ENCODE measurements at regions not wholly inside any gene's neighbourhood (a gene's known extent, or its start where the extent isn't known, plus 50 kb on each side); places are given as distances from the start of the nearest gene placed in this dataset.
"Not testable (repeated sequence)": the region's sequence is repeated elsewhere in the genome, so short reads cannot be mapped to it uniquely, and the experiment has no call there.

DNA sequence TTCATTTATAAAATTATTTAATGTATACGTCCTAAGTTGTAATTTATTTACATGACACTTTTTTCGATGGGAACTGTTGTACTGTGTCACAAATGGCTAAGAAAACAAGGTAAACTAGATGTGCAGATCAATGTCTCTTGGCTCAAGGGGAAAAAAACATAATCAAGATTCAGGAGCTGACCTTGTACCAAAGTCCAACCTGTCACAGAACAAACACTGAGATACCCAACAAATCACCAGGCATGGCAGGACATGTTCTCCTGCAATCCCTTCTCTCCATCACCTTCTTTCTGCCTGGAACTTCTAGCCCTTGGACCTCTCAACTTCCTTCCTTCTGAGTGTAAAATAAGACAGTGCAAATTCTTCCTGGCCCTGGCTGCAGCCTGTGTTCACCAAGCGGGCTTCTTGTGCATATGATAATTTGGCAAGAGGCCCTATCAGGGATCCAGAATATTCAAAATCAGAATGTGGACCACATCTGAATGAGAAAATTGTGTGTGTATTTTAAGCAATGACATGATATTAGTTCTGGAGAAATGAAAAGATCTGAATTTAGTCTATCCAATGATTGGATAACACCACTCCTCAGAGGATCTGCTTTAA is 445.9 kb downstream of the ZNF536 start:
- intact Hi-C loops (cut with DNase I), result no loop called here
- no peak for DNase-seq (ENCODE audit: low spot score)

- intact Hi-C loops (cut with DNase I), result no loop called here
- no peak for DNase-seq (ENCODE audit: low spot score)
Measured at GRCh38 chr19:30817197-30817596, 445.0 kb downstream of the ZNF536 start.

- no peak for DNase-seq (ENCODE audit: low spot score)
- intact Hi-C loops (cut with DNase I), result no loop called here
Measured at GRCh38 chr19:30815889-30816580, 443.9 kb downstream of the ZNF536 start.

DNA sequence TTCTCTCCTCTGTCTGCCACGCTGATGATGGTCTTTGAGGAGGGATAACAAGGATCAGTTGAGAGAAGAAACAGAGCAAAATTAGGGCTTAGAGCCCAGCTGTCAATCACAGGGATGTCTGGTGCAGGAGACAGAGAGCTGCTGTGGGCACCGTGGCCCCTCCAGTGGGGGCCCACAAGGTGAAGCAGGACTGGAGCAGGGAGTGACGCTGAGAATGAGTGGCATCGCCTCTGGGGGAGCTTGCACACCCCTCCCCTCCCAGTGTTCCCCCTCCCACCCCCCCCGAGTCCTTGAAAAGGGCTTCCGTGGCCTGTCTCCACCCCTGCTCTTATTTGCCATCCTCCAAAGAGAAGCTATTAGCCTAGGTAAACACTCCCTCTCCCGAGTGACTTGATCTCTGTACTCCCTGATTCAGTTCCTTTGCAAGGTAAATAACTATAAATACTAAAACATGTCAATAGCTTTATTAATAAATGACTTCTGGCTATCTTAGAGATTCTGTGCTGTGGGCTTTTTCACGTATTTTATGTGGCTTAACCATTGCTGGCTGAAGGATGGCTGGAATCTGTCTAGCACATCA is 440.0 kb downstream of the ZNF536 start:
- intact Hi-C loops (cut with DNase I), result no loop called here
- DNase-seq (ENCODE audit: low spot score), result no peak

DNA sequence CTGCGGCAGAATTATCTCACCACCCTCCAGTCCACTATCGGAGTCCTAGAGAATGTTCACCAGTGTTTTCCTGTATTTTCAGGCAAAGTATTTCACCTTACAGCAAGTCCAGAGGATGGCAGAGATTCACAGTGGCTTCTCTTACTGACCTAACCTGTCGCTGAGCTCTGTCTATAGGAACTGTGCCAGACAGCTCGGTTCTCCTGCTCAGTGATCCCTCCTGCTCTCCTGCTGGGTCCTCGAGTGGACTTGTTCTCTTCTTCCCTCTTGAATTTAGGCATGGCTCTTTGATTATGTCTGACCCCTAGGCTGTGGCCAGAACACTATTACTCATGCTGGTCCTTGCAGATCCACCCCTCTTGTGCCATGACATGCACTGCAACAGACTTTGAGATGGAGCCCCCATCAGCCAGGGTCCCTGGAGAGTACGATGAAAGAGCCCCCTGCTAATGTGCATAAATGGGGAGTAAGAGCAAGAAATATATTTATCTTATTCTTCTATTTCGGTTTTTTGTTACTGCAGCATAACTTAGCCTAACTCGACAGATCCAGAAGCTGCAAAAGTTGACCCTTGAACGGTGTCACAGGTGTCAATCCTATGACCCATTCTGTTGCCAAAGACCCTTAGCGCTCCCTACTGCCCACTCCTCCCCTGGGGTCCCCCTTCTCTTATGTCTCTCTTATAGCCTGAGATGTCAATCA is 439.4 kb downstream of the ZNF536 start:
- intact Hi-C loops (cut with DNase I), result no loop called here
- DNase-seq (ENCODE audit: low spot score), result no peak

DNA sequence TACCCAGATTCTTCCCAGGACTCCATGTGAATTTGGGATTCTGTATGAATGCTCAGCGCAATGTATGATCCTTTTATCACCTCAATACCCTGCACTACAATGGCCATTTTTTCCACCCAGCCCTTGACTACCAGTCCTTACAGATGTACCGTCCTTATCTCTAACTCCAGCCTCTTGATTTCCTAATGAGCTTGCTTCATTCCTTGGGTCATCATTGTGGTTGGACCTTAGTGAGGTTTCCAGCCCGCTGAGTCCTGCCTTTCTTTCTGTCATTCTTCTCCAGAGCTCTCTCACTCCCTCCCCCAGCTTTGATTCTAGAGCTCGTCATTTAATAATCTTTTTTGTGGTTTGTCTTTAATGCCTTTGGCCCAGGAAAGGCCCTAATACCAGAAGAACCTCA is 438.5 kb downstream of the ZNF536 start:
- intact Hi-C loops (cut with DNase I), result no loop called here
- no peak for DNase-seq (ENCODE audit: low spot score)

- no peak for DNase-seq (ENCODE audit: low spot score)
Measured at GRCh38 chr19:30807278-30807677, 435.1 kb downstream of the ZNF536 start.

DNA sequence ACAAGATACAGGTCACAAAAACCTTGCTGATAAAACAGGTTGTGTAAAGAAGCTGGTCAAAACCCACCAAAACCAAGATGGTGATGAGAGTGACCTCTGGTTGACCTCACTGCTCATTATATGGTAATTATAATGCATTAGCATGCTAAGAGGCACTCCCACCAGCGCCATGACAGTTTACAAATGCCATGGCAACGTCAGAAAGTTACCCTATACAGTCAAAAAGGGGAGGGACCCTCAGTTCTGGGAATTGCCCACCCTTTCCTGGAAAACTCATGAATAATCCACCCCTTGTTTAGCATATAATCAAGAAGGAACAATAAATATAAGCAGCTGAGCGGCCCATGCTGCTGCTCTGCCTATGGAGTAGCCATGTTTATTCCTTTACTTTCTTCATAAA is 434.1 kb downstream of the ZNF536 start:
- DNase-seq (ENCODE audit: low spot score), result no peak
- intact Hi-C loops (cut with DNase I), result loop anchor here in 1 of 2 donors (10.0 kb wide), 1 partner anchor 568 kb away; no protein-coding TSS in a partner anchor

More at GRCh38 chr19:30807278-30807677, 435.1 kb downstream of the ZNF536 start:
- intact Hi-C loops (cut with DNase I), result loop anchor here in 1 of 2 donors (10.0 kb wide), 1 partner anchor 568 kb away; no protein-coding TSS in a partner anchor

DNA sequence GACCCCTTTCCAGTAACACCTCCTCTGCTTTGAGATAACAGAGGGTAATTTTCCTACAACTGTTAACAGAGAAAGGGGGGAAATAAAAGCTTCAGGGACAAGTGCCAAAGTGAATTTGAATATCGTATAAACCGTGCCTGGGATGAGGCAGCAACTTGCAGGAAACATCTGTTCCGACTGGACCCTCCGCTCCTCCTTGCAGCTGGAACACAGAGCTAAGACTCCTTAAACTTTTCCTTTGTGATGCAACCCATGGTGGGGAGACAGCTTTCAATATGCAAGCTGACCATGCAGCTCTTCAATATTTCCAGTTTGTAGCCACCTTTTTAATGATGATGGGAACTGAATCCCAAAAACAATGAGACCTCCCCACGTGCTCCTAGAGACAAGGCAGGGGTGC is 432.6 kb downstream of the ZNF536 start:
- DNase-seq (ENCODE audit: low spot score), result no peak
- intact Hi-C loops (cut with DNase I), result loop anchor here in 1 of 2 donors (10.0 kb wide), 1 partner anchor 570 kb away; no protein-coding TSS in a partner anchor

DNA sequence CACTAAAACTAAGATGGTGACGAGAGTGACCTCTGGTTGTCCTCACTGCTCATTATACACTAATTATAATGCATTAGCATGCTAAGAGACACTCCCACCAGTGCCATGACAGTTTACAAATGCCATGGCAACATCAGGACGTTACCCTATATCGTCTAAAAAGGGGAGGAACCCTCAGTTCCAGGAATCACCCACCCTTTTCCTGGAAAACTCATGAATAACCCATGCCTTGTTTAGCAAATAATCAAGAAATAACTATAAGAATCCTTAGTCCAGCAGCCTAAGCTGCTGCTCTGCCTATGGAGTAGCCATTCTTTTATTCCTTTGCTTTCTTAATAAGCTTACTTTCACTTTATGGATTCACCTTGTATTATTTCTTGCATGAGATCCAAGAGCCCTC is 432.1 kb downstream of the ZNF536 start:
- not testable (repeated sequence) for DNase-seq (ENCODE audit: low spot score)
- intact Hi-C loops (cut with DNase I), result loop anchor here in 1 of 2 donors (10.0 kb wide), 1 partner anchor 570 kb away; no protein-coding TSS in a partner anchor

- intact Hi-C loops (cut with DNase I), result loop anchor here in 1 of 2 donors (10.0 kb wide), 1 partner anchor 572 kb away; no protein-coding TSS in a partner anchor
- DNase-seq (ENCODE audit: low spot score), result no peak
Measured at GRCh38 chr19:30802424-30803013, 430.3 kb downstream of the ZNF536 start.

DNA sequence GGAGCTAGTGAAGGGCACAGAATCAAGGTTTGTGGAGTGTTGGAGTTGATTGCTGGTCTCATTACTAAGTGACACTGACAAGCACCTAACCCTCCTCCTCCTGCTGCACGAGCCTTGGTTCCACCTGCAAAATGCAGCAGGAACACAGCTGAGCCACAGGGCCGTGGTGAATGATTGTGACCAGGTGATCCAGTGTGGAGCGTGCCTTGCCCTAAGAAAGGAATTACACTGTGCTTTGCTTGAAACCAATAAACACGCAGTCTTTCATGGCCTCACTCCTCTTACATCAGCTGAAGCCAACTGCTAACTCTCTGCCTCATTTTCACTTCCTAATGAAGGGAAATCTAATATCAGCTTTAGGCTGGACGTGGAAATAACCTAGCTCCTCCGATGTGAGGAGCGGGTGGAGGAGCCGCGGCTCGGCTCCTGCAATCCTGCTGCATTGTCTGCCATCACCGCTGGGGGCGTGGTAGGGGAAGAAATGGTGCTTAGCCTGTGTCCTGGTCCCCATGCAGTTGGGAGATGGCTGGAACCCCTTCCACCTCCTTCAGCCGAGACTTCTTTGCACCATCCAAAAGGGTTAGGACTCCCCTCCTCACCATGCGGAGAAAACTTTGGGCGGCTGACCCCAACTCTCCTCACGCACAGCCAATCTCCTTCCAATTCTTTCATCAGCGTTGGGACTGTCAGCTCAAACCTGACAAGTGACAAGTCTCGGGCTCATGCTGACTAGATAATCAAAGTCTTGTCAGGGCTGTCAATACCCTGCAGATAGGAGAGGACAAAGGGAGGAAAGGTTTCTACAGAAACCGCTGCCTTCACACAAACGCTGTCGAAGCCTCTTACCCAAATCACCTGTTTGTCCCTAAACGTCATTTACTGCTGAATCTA is 427.9 kb downstream of the ZNF536 start:
- no peak for DNase-seq (ENCODE audit: low spot score)
- intact Hi-C loops (cut with DNase I), result loop anchor here in 1 of 2 donors (10.0 kb wide), 1 partner anchor 575 kb away; no protein-coding TSS in a partner anchor

- intact Hi-C loops (cut with DNase I), result no loop called here
- no peak for DNase-seq (ENCODE audit: low spot score)
Measured at GRCh38 chr19:30795727-30796126, 423.5 kb downstream of the ZNF536 start.

DNA sequence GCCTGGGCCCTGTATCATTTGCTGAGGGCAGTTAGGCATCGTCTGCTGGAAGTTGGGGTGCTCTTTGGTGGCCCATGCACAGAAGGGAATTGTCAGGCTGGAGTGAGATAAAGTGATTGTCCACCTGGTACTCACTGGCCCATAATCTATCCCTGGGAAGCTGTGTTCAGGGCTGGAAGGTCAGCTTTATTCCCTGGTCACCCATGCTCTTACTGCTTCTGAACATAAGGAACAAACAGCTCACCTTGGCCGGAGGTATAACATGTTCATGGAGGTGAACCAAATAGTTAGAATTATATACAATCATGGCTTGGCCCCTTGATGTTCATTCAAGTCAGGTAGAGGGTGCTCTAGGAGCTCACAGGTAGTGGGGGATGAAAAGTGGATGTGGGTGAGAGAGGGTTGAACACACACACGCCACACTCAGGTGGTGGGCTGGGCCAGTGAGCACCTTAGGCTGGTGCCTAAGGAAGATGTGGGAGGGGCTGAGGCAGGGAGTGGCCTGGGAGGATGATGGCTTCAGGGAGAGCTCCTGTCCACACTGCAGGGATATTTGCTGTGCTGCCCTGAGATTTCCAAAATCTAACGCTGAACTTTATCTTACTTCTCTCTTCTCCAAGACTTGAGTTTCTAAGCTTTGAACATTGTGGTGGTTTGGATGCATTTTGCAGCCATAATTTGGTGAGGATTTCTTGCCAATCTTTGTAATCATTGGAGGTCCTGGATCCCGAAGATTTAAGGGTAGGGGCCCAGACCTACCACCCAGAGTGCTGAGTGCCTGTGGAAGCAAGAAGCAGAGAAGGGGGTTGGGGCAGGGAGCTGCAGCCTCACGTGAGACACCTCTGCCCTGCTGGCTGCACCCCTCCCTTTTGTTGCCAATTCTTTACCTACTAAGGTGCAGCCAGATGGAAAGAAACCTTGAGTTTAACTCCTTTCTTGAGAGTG is 420.6 kb downstream of the ZNF536 start:
- DNase-seq (ENCODE audit: low spot score), result no peak
- intact Hi-C loops (cut with DNase I), result no loop called here

GRCh38 chr19:30791088-30791487 is 418.9 kb downstream of the ZNF536 start:
- intact Hi-C loops (cut with DNase I), result no loop called here
- DNase-seq (ENCODE audit: low spot score), result no peak

DNA sequence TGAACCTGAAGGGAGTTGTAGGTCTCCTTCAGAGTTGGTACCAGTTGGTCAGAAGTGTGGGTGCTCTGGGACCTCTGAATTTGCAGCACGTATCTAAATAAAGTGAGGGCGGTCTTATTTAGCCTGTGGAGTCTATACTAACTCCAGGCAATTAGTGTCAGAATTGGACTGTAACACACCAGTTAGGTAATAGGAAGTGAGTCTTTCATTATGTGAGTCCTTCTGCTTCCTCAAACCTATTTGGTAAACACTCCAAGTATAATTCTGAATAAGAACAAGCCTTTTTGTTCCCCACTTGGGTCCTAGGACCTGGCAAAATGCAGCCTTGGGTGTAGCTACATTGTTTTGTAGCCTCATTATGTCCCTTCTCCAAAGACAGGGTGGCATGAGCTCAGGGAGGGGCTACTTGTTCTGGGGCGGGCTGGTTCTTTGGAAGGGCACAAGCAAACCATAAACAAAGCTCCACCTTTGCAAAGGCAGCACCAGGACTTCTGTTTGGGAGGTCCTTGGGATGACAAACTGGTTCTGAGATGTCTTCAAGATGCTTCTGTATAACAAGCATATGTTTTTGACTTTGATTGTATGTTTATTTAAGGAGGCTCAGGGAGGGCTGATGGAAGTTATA is 418.0 kb downstream of the ZNF536 start:
- DNase-seq (ENCODE audit: low spot score), result no peak
- intact Hi-C loops (cut with DNase I), result no loop called here
